PC-9 (cell line): ENCODE measurements at regions not wholly inside any gene's neighbourhood (a gene's known extent, or its start where the extent isn't known, plus 50 kb on each side); places are given as distances from the start of the nearest gene placed in this dataset.

Experiments
- BruUV-seq: library from RNA; stranded (reverse); fragments of 400-500 nt; replicated peaks from 2 replicates; lab custom pipeline; 2021; lab: Mats Ljungman, UMichigan
- CTCF ChIA-PET: fragments of 300-600 bp; sonication (Branson Sonifier 250); formaldehyde crosslinking; loops from one replicate; lab custom pipeline; 2022; ENCODE audit warnings: antibody characterized with exemption; lab: Charles Lee
- POLR2A ChIA-PET: fragments of 300-600 bp; sonication (Branson Sonifier 250); formaldehyde crosslinking; loops from one replicate; lab custom pipeline; 2022; ENCODE audit warnings: antibody characterized with exemption; ENCODE audit not compliant: unreplicated experiment; lab: Charles Lee
- DNase-seq, 2 experiments: peaks; one replicate each; pipeline versions ENCODE4 v3.0.0 to v3.0.0-alpha.2; 2015 to 2022; ENCODE audit warnings: mixed read lengths in 1 of 2
- H2AFZ ChIP-seq: fragments of 200-600 bp; sonication (generic); 2 replicates; pipeline ENCODE4 v1.8.1; 2017; ENCODE audit warnings: antibody characterized with exemption
- H3F3A ChIP-seq: fragments of 200-600 bp; sonication (generic); 2 replicates; pipeline ENCODE4 v1.8.1; 2017; ENCODE audit warnings: antibody characterized with exemption, mild to moderate bottlenecking, low read depth; ENCODE audit not compliant: insufficient read depth
- H3K27ac ChIP-seq: fragments of 200-600 bp; sonication (generic); 2 replicates; pipeline ENCODE4 v1.6.1; 2016; ENCODE audit warnings: mixed run types
- H3K27me3 ChIP-seq: fragments of 200-600 bp; sonication (generic); 2 replicates; pipeline ENCODE4 v1.6.1; 2016; ENCODE audit warnings: low read depth, mixed run types; ENCODE audit not compliant: insufficient read depth
- H3K36me3 ChIP-seq: fragments of 200-600 bp; sonication (generic); 2 replicates; pipeline ENCODE4 v1.6.1; 2016; ENCODE audit warnings: low read depth, mixed run types
- H3K4me1 ChIP-seq: fragments of 200-600 bp; sonication (generic); replicated peaks from 2 replicates; pipeline ENCODE4 v1.6.1; 2016; ENCODE audit warnings: mixed run types; ENCODE audit not compliant: insufficient read depth
- H3K4me2 ChIP-seq: fragments of 200-600 bp; sonication (generic); 2 replicates; pipeline ENCODE4 v1.6.1; 2017; ENCODE audit warnings: mixed run types
- H3K4me3 ChIP-seq: fragments of 200-600 bp; sonication (generic); 2 replicates; pipeline ENCODE4 v1.6.1; 2016; ENCODE audit warnings: mixed run types
- H3K79me2 ChIP-seq: fragments of 200-600 bp; sonication (generic); 2 replicates; pipeline ENCODE4 v1.6.1; 2017; ENCODE audit warnings: low read depth, mixed run types
- H3K9me2 ChIP-seq: fragments of 200-600 bp; sonication (generic); 2 replicates; pipeline ENCODE4 v1.8.1; 2017; ENCODE audit warnings: mild to moderate bottlenecking; ENCODE audit not compliant: insufficient read depth
- H3K9me3 ChIP-seq: fragments of 200-600 bp; sonication (generic); 2 replicates; pipeline ENCODE4 v1.8.1; 2016; ENCODE audit warnings: low read depth; ENCODE audit not compliant: insufficient read depth
- H4K20me1 ChIP-seq: fragments of 200-600 bp; sonication (generic); 2 replicates; pipeline ENCODE4 v1.8.1; 2017; ENCODE audit not compliant: insufficient read depth
- EZH2 ChIP-seq: fragments of 200-600 bp; sonication (generic); IDR thresholded peaks from 2 replicates; pipeline ENCODE4 v1.8.0; 2017; ENCODE audit warnings: antibody characterized with exemption, low read depth
- intact Hi-C: fragments of 100-400 bp; cut with micrococcal nuclease; formaldehyde crosslinking; loops from one replicate; pipeline ENCODE4 v1.10.0; 2022; ENCODE audit not compliant: unreplicated experiment
- TF ChIP-seq, protein P1 (sequence below): fragments of 200-600 bp; sonication (generic); conservative IDR thresholded peaks from 2 replicates; pipeline ENCODE4 v1.6.1; 2017; ENCODE audit warnings: mixed run types, antibody characterized with exemption, mild to moderate bottlenecking, moderate library complexity

- Histone ChIP-seq H3K4me1 (no peaks in the 10 kb centered on the region), H2AFZ (no peak overlapping the region), H3K27ac (no peak overlapping the region), H3K9me3 (no peaks in the 10 kb centered on the region), H3K36me3 (no peaks in the 10 kb centered on the region), H3K4me2 (no peak overlapping the region), H3K9me2 (peaks cover 6% of the 10 kb centered on the region; the same call in 1 of the 2 replicates), H3F3A (no peaks in the 10 kb centered on the region), H3K79me2 (no peaks in the 10 kb centered on the region), H4K20me1 (no peaks in the 10 kb centered on the region), H3K4me3 (no peak overlapping the region), H3K27me3 (no peaks in the 10 kb centered on the region)
- POLR2A ChIA-PET = no interaction called here
- BruUV-seq = no TSS peak
- TF ChIP-seq, protein P1, sequence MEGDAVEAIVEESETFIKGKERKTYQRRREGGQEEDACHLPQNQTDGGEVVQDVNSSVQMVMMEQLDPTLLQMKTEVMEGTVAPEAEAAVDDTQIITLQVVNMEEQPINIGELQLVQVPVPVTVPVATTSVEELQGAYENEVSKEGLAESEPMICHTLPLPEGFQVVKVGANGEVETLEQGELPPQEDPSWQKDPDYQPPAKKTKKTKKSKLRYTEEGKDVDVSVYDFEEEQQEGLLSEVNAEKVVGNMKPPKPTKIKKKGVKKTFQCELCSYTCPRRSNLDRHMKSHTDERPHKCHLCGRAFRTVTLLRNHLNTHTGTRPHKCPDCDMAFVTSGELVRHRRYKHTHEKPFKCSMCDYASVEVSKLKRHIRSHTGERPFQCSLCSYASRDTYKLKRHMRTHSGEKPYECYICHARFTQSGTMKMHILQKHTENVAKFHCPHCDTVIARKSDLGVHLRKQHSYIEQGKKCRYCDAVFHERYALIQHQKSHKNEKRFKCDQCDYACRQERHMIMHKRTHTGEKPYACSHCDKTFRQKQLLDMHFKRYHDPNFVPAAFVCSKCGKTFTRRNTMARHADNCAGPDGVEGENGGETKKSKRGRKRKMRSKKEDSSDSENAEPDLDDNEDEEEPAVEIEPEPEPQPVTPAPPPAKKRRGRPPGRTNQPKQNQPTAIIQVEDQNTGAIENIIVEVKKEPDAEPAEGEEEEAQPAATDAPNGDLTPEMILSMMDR = no peak
- TF ChIP-seq EZH2 = no peak
- intact Hi-C loops = no loop called here
- CTCF ChIA-PET = no interaction called here
- DNase-seq = no peak
Observed at GRCh38 chr1:185449378-185450059, 132.5 kb upstream of the IVNS1ABP start.

GRCh38 chr1:185448591-185449186, 131.6 kb upstream of the IVNS1ABP start:
- ChIA-PET CTCF (no interaction called here), POLR2A (no interaction called here)
- Histone ChIP-seq H3K4me1 (no peaks in the 10 kb centered on the region), H3K36me3 (no peaks in the 10 kb centered on the region), H2AFZ (no peak overlapping the region), H3K4me2 (no peak overlapping the region), H3K27me3 (no peaks in the 10 kb centered on the region), H3K9me3 (no peaks in the 10 kb centered on the region), H3K79me2 (no peaks in the 10 kb centered on the region), H3K9me2 (peaks cover 6% of the 10 kb centered on the region; the same call in 1 of the 2 replicates), H3K27ac (no peak overlapping the region), H3F3A (no peaks in the 10 kb centered on the region), H3K4me3 (no peak overlapping the region), H4K20me1 (no peaks in the 10 kb centered on the region)
- no peak for DNase-seq
- TF ChIP-seq, protein P1 = no peak
- no peak for TF ChIP-seq EZH2
- no TSS peak for BruUV-seq
- intact Hi-C loops = no loop called here

DNA sequence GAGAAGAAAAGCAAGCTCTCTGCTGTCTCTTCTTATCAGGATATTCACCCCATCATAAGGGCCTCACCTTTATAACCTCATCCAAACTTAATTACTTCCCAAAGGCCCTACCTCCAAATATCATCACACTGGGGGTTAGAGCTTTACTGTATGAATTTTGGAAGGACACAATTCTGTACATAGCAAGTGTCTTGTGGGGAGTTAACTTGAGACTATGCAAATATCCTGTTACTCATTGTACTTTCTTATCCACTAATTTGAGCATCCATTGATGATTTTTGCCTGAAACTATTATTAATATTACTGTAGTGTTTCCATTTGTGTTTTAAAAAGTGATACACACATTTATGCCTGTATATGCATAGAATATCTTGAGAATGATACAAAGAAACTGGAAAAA, 129.1 kb upstream of the IVNS1ABP start:
- no peak for DNase-seq
- H3K4me2 ChIP-seq = no peak overlapping the region
- no peaks in the 10 kb centered on the region for H3K36me3 ChIP-seq
- no peaks in the 10 kb centered on the region for H3K27me3 ChIP-seq
- no peak overlapping the region for H3K27ac ChIP-seq
- ChIA-PET POLR2A (no interaction called here), CTCF (no interaction called here)
- no peaks in the 10 kb centered on the region for H3K9me3 ChIP-seq
- no peaks in the 10 kb centered on the region for H4K20me1 ChIP-seq
- BruUV-seq = no TSS peak
- intact Hi-C loops = no loop called here
- no peaks in the 10 kb centered on the region for H3K79me2 ChIP-seq
- H3K4me1 ChIP-seq = no peaks in the 10 kb centered on the region
- peaks cover 6% of the 10 kb centered on the region; the same call in 1 of the 2 replicates for H3K9me2 ChIP-seq
- no peak overlapping the region for H2AFZ ChIP-seq
- TF ChIP-seq EZH2 = no peak
- TF ChIP-seq, protein P1 = no peak
- H3K4me3 ChIP-seq = no peak overlapping the region
- no peaks in the 10 kb centered on the region for H3F3A ChIP-seq
